ENCODE measurements at regions not wholly inside any gene's neighbourhood (a gene's known extent, or its start where the extent isn't known, plus 50 kb on each side); places are given as distances from the start of the nearest gene placed in this dataset.

DNA sequence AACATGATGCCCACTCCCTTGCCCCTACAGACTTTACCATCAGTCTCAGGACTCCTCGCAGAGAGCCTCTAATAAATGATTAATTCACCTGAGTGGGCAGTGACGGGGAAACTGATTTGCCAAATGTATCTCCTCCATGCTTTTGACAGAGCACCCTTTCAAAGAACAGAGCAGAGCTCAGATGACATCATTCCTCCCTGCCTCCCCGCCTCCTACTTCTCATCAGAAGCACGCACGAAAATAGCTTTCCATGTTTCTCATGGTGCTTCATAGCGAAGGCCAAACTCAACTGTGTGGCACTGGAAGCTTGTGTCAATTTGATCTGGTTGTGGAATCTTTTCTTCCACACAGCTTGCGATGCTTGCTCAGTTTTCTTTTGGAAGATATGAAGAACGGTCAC is 442.5 kb downstream of the RPS24 start:
- Histone ChIP-seq H3K36me3 (no peaks in the 10 kb centered on the region), H3K4me3 (no peak overlapping the region), H3K27me3 (ENCODE audit: low read depth) (peaks cover 46% of the 10 kb centered on the region), H3K4me1 (no peaks in the 10 kb centered on the region), H3K27ac (replicated peaks) (no peak overlapping the region), H3K9me3 (replicated peaks) (no peaks in the 10 kb centered on the region)
- DNase-seq: no peak
- TF ChIP-seq CTCF (IDR thresholded peaks at IDR 0.05; ENCODE audit: borderline replicate concordance): no peak
- intact Hi-C loops (cut with micrococcal nuclease): no loop called here

DNA sequence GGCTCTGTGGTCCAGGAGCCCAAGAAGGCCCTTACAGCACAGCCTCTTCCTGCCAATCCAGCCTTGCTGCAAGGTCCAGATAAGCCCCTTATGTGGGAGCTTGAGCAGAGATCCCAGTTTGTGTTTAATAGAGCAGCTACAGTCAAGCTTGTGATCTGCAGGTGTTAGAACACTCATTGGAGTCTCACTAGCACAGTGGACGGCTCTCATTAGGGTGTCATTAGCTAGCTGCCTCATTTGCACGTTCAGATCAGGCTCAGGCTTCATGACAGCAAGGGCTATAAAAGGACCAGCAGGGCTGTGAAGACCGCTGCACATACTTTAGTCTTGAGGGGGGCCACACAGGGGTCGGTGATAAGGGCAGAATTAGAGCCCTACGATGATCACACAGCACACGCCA is 443.2 kb downstream of the RPS24 start:
- H3K4me1 ChIP-seq: no peaks in the 10 kb centered on the region
- no peak overlapping the region for H3K27ac ChIP-seq (replicated peaks)
- peaks cover 46% of the 10 kb centered on the region for H3K27me3 ChIP-seq (ENCODE audit: low read depth)
- DNase-seq: no peak
- intact Hi-C loops (cut with micrococcal nuclease): no loop called here
- no peaks in the 10 kb centered on the region for H3K9me3 ChIP-seq (replicated peaks)
- H3K4me3 ChIP-seq: no peak overlapping the region
- TF ChIP-seq CTCF (IDR thresholded peaks at IDR 0.05; ENCODE audit: borderline replicate concordance): no peak
- H3K36me3 ChIP-seq: no peaks in the 10 kb centered on the region

DNA sequence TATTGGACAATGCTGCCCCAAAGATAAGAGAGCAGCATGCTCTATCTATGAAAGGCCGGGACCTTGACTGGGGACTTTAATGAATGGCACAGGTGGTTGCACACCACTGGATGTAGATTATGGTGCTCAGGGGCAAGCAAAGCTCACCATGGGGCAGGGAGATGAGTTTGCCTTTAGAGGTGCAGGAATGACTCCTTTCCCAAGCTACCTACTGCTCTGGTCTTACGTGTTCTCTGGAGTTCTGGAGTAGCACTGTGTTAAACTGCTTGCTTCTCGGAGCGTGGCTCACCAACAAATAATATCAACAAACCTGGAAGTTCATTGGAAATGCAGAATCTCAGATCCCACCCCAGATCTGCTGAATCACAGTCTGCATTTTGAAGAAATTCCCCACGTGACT is 445.3 kb downstream of the RPS24 start:
- H3K27ac ChIP-seq (replicated peaks): no peak overlapping the region
- H3K4me3 ChIP-seq: no peak overlapping the region
- no peak for DNase-seq
- no peaks in the 10 kb centered on the region for H3K4me1 ChIP-seq
- H3K9me3 ChIP-seq (replicated peaks): no peaks in the 10 kb centered on the region
- peaks cover 46% of the 10 kb centered on the region for H3K27me3 ChIP-seq (ENCODE audit: low read depth)
- intact Hi-C loops (cut with micrococcal nuclease): no loop called here
- H3K36me3 ChIP-seq: no peaks in the 10 kb centered on the region
- no peak for TF ChIP-seq CTCF (IDR thresholded peaks at IDR 0.05; ENCODE audit: borderline replicate concordance)

- intact Hi-C loops (cut with micrococcal nuclease): no loop called here
- Histone ChIP-seq H3K36me3 (no peaks in the 10 kb centered on the region), H3K27me3 (ENCODE audit: low read depth) (peaks cover 46% of the 10 kb centered on the region), H3K27ac (replicated peaks) (no peak overlapping the region), H3K9me3 (replicated peaks) (no peaks in the 10 kb centered on the region), H3K4me1 (no peaks in the 10 kb centered on the region), H3K4me3 (no peak overlapping the region)
- TF ChIP-seq CTCF (IDR thresholded peaks at IDR 0.05; ENCODE audit: borderline replicate concordance): no peak
- DNase-seq: no peak
Observed at GRCh38 chr10:78479467-78479866, 445.8 kb downstream of the RPS24 start.

- no peak overlapping the region for H3K4me3 ChIP-seq
- no peak for DNase-seq
- H3K27me3 ChIP-seq (ENCODE audit: low read depth): peaks cover 33% of the 10 kb centered on the region
- no peak overlapping the region for H3K27ac ChIP-seq (replicated peaks)
- intact Hi-C loops (cut with micrococcal nuclease): no loop called here
- H3K36me3 ChIP-seq: no peaks in the 10 kb centered on the region
- no peak for TF ChIP-seq CTCF (IDR thresholded peaks at IDR 0.05; ENCODE audit: borderline replicate concordance)
- H3K9me3 ChIP-seq (replicated peaks): no peaks in the 10 kb centered on the region
- H3K4me1 ChIP-seq: no peaks in the 10 kb centered on the region
Observed at GRCh38 chr10:78481842-78482241, 448.2 kb downstream of the RPS24 start.

GRCh38 chr10:78483641-78484040 is 450.0 kb downstream of the RPS24 start:
- no peaks in the 10 kb centered on the region for H3K36me3 ChIP-seq
- peaks cover 16% of the 10 kb centered on the region for H3K27me3 ChIP-seq (ENCODE audit: low read depth)
- no peak for DNase-seq
- intact Hi-C loops (cut with micrococcal nuclease): no loop called here
- TF ChIP-seq CTCF (IDR thresholded peaks at IDR 0.05; ENCODE audit: borderline replicate concordance): no peak
- no peaks in the 10 kb centered on the region for H3K9me3 ChIP-seq (replicated peaks)
- H3K4me1 ChIP-seq: no peaks in the 10 kb centered on the region
- H3K4me3 ChIP-seq: no peak overlapping the region
- no peak overlapping the region for H3K27ac ChIP-seq (replicated peaks)
